ENCODE measurements at regions not wholly inside any gene's neighbourhood (a gene's known extent, or its start where the extent isn't known, plus 50 kb on each side); places are given as distances from the start of the nearest gene placed in this dataset.

DNA sequence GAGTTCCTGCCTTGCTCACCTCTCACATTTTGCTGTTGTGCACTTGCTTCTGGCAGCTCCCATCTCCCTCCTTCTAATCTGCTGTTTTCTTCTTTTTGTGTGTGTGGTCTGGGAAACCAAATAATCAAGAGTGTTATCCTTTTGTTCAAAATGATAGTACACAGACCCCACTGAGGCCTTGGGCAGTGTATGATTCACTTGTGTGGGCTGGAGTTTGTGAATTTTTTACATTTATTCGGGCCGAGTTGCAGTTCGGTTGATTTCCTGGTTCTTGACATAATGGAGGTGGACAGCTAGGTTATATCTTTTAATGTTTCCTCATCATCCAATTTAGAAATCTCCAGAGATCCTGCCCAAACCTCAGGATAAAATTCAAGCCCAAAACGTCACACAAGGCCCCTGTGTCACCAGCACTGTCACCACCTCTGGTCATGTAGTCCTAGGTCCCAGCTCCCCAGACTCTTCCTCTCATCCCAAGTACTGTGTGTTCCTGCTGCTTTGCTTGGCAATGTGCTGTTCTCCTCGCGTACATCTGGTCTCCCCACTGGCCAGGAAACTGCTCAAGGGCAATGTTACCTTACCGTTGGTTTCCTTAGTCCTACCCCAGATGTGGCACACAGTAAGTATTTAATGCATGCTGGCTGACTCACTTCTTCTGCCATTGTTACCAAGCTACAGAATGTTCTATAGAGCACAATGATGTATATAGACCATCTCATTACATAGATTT is 55.7 kb upstream of the PHACTR2 start:
- Histone ChIP-seq H3K4me1 (ENCODE audit: low read length) (peaks cover 6% of the 10 kb centered on the region), H3K36me3 (replicated peaks; ENCODE audit: low read depth, low read length) (no peaks in the 10 kb centered on the region), H3K79me2 (ENCODE audit: low read length) (peaks cover 4% of the 10 kb centered on the region; the same call in 1 of the 2 replicates), H3K4me3 (ENCODE audit: low read length) (no peak overlapping the region), H3K4me2 (ENCODE audit: low read length) (no peak overlapping the region), H3K27ac (ENCODE audit: low read length) (no peak overlapping the region), H2AFZ (ENCODE audit: low read depth, low read length) (no peak overlapping the region), H3K27me3 (ENCODE audit: low read depth, low read length) (no peaks in the 10 kb centered on the region), H4K20me1 (ENCODE audit: insufficient read depth, low read length) (no peaks in the 10 kb centered on the region), H3K9ac (ENCODE audit: low read length) (no peak overlapping the region), H3K9me3 (ENCODE audit: insufficient read depth, low read length) (no peaks in the 10 kb centered on the region)
- TF ChIP-seq, protein P1, sequence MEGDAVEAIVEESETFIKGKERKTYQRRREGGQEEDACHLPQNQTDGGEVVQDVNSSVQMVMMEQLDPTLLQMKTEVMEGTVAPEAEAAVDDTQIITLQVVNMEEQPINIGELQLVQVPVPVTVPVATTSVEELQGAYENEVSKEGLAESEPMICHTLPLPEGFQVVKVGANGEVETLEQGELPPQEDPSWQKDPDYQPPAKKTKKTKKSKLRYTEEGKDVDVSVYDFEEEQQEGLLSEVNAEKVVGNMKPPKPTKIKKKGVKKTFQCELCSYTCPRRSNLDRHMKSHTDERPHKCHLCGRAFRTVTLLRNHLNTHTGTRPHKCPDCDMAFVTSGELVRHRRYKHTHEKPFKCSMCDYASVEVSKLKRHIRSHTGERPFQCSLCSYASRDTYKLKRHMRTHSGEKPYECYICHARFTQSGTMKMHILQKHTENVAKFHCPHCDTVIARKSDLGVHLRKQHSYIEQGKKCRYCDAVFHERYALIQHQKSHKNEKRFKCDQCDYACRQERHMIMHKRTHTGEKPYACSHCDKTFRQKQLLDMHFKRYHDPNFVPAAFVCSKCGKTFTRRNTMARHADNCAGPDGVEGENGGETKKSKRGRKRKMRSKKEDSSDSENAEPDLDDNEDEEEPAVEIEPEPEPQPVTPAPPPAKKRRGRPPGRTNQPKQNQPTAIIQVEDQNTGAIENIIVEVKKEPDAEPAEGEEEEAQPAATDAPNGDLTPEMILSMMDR (IDR thresholded peaks at IDR 0.05; ENCODE audit: low read depth, low read length): no peak

DNA sequence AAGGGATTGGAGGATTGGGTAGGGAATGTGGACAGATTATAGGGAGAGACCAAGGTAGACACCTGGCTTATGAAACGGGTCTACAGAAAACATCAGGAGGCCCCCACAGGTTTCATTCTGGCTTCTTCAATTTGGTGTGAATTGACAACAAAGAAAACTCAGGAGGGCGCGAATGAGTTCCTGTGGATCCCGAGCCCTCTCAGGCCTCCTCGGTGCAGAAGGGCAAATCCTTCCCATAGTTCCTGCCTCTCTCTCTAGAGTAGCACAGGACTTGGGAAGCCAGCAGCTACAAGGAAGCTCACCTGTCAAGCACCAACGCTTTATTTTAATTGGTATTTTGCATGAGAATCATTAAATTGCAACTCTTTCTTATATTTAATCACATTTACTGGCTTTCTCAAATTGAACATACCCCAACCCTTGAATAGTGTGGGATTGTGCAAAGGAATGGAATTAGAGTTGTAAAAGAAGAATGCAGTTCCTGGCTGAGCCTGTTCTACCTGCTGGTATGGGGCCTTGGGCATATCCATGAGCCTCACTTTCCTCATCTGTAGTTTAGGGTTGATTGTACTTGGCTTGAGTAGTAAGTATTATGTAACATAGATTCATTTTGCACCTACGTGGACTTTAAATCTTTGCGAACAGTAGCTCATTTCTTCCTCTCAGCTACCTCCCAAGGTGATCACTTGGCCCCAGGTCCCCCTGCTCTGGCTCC is 56.4 kb upstream of the PHACTR2 start:
- no peaks in the 10 kb centered on the region for H3K36me3 ChIP-seq (replicated peaks; ENCODE audit: low read depth, low read length)
- H3K4me1 ChIP-seq (ENCODE audit: low read length): peaks cover 6% of the 10 kb centered on the region
- no peak overlapping the region for H3K4me2 ChIP-seq (ENCODE audit: low read length)
- H3K27ac ChIP-seq (ENCODE audit: low read length): no peak overlapping the region
- peaks cover 4% of the 10 kb centered on the region; the same call in 1 of the 2 replicates for H3K79me2 ChIP-seq (ENCODE audit: low read length)
- no peaks in the 10 kb centered on the region for H4K20me1 ChIP-seq (ENCODE audit: insufficient read depth, low read length)
- H3K9ac ChIP-seq (ENCODE audit: low read length): no peak overlapping the region
- no peaks in the 10 kb centered on the region for H3K9me3 ChIP-seq (ENCODE audit: insufficient read depth, low read length)
- no peak overlapping the region for H3K4me3 ChIP-seq (ENCODE audit: low read length)
- no peak overlapping the region for H2AFZ ChIP-seq (ENCODE audit: low read depth, low read length)
- TF ChIP-seq, protein P1 (IDR thresholded peaks at IDR 0.05; ENCODE audit: low read depth, low read length): no peak
- TF ChIP-seq EZH2phosphoT487 (IDR thresholded peaks at IDR 0.05; ENCODE audit: low read depth): no peak
- no peaks in the 10 kb centered on the region for H3K27me3 ChIP-seq (ENCODE audit: low read depth, low read length)

DNA sequence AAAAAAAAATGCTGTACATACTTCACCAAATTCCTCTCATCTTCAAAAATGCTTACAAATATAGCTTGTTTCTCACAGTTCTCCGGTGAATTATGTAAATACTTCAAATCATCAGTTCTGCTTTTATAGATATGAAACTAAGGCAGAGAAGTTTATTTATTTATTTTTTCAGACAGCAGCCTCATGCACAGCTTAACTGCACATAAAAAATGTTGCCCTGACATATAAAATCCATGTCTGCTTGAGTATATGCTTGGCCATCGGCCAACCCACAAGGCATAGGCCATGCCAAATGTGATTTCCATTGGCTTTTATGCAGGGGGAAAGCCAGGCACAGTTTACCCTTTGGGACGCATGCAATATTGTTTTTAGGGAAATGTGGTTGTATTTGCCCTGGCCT is 57.3 kb upstream of the PHACTR2 start:
- Histone ChIP-seq H2AFZ (ENCODE audit: low read depth, low read length) (no peak overlapping the region), H3K9me3 (ENCODE audit: insufficient read depth, low read length) (no peaks in the 10 kb centered on the region), H3K4me3 (ENCODE audit: low read length) (no peak overlapping the region), H4K20me1 (ENCODE audit: insufficient read depth, low read length) (no peaks in the 10 kb centered on the region), H3K4me2 (ENCODE audit: low read length) (no peak overlapping the region), H3K27me3 (ENCODE audit: low read depth, low read length) (no peaks in the 10 kb centered on the region), H3K27ac (ENCODE audit: low read length) (no peak overlapping the region), H3K79me2 (ENCODE audit: low read length) (peaks cover 4% of the 10 kb centered on the region; the same call in 1 of the 2 replicates), H3K9ac (ENCODE audit: low read length) (no peak overlapping the region), H3K4me1 (ENCODE audit: low read length) (peaks cover 12% of the 10 kb centered on the region), H3K36me3 (replicated peaks; ENCODE audit: low read depth, low read length) (no peaks in the 10 kb centered on the region)
- TF ChIP-seq, protein P1 (IDR thresholded peaks at IDR 0.05; ENCODE audit: low read depth, low read length): no peak
- TF ChIP-seq EZH2phosphoT487 (IDR thresholded peaks at IDR 0.05; ENCODE audit: low read depth): no peak

DNA sequence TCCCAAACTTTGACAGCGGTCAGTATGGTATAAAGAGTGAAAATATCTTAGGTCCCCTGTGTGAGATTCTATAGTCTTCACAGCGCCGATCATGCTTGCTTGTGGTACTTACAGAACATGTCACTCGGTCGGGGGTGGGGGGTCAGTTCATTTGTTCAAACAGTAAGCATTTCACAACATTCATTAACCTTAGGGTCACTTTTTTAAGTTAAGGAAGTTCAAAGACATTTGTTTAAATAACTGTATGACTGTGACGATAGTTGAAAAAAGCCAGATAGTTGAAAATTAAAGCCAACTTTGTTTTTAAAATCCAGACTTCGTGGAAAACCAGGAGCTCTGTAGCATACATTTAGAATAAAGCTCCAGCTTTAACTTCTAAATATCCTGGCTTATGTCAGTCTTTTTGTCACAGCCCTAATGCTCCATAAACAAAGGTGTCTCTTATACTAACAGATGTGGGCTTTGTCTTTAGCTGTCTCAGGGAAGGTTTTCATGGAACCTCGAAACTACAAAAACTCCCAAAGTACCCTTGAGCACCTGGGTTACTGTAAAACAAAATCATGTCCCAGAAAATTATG is 57.9 kb upstream of the PHACTR2 start:
- Histone ChIP-seq H3K36me3 (replicated peaks; ENCODE audit: low read depth, low read length) (no peaks in the 10 kb centered on the region), H3K9me3 (ENCODE audit: insufficient read depth, low read length) (no peaks in the 10 kb centered on the region), H3K79me2 (ENCODE audit: low read length) (peaks cover 4% of the 10 kb centered on the region), H3K27ac (ENCODE audit: low read length) (no peak overlapping the region), H2AFZ (ENCODE audit: low read depth, low read length) (no peak overlapping the region), H4K20me1 (ENCODE audit: insufficient read depth, low read length) (no peaks in the 10 kb centered on the region), H3K27me3 (ENCODE audit: low read depth, low read length) (no peaks in the 10 kb centered on the region), H3K9ac (ENCODE audit: low read length) (no peak overlapping the region), H3K4me1 (ENCODE audit: low read length) (peaks cover 12% of the 10 kb centered on the region), H3K4me3 (ENCODE audit: low read length) (no peak overlapping the region), H3K4me2 (ENCODE audit: low read length) (no peak overlapping the region)
- no peak for TF ChIP-seq EZH2phosphoT487 (IDR thresholded peaks at IDR 0.05; ENCODE audit: low read depth)
- TF ChIP-seq, protein P1 (IDR thresholded peaks at IDR 0.05; ENCODE audit: low read depth, low read length): no peak

Measured in OCI-LY3 (cell line).